ENCODE measurements at regions not wholly inside any gene's neighbourhood (a gene's known extent, or its start where the extent isn't known, plus 50 kb on each side); places are given as distances from the start of the nearest gene placed in this dataset.

GRCh38 chr9:129405089-129405826 is 215.6 kb downstream of the C9orf50 start:
- TF ChIP-seq CTCF (IDR thresholded peaks at IDR 0.05; ENCODE audit: low read depth, low read length, poor library complexity, severe bottlenecking) (no peak), EZH2phosphoT487 (IDR thresholded peaks at IDR 0.05; ENCODE audit: borderline replicate concordance, low read length) (no peak)
- no peaks in the 10 kb centered on the region for H3F3A ChIP-seq (ENCODE audit: control insufficient read depth, insufficient read depth)
- H3K27me3 ChIP-seq (ENCODE audit: control insufficient read depth, low read length) = no peaks in the 10 kb centered on the region
- H3K4me1 ChIP-seq (ENCODE audit: control insufficient read depth, low read length) = no peaks in the 10 kb centered on the region
- no peaks in the 10 kb centered on the region for H3K79me2 ChIP-seq (ENCODE audit: control insufficient read depth, low read length)
- H3K4me3 ChIP-seq (ENCODE audit: low read length) = no peak overlapping the region
- no peaks in the 10 kb centered on the region for H4K20me1 ChIP-seq (ENCODE audit: control insufficient read depth, insufficient read depth, low read depth, low read length)
- H3K9me2 ChIP-seq (replicated peaks; ENCODE audit: control insufficient read depth, low read length) = no peaks in the 10 kb centered on the region
- H3K4me2 ChIP-seq (ENCODE audit: low read length) = no peak overlapping the region
- H3K27ac ChIP-seq (ENCODE audit: low read depth, low read length) = no peak overlapping the region
- no peaks in the 10 kb centered on the region for H3K36me3 ChIP-seq (ENCODE audit: control insufficient read depth, low read length)
- peaks cover 3% of the 10 kb centered on the region; the same call in 1 of the 2 replicates for H3K9me3 ChIP-seq (ENCODE audit: control insufficient read depth, insufficient read depth, low read length)

GRCh38 chr9:129404621-129405020 is 216.3 kb downstream of the C9orf50 start:
- Histone ChIP-seq H3K79me2 (ENCODE audit: control insufficient read depth, low read length) (no peaks in the 10 kb centered on the region), H3K9me2 (replicated peaks; ENCODE audit: control insufficient read depth, low read length) (no peaks in the 10 kb centered on the region), H4K20me1 (ENCODE audit: control insufficient read depth, insufficient read depth, low read depth, low read length) (no peaks in the 10 kb centered on the region), H3K4me1 (ENCODE audit: control insufficient read depth, low read length) (no peaks in the 10 kb centered on the region), H3F3A (ENCODE audit: control insufficient read depth, insufficient read depth) (no peaks in the 10 kb centered on the region), H3K9me3 (ENCODE audit: control insufficient read depth, insufficient read depth, low read length) (no peaks in the 10 kb centered on the region), H3K27me3 (ENCODE audit: control insufficient read depth, low read length) (no peaks in the 10 kb centered on the region), H3K36me3 (ENCODE audit: control insufficient read depth, low read length) (no peaks in the 10 kb centered on the region), H3K4me3 (ENCODE audit: low read length) (no peak overlapping the region), H3K27ac (ENCODE audit: low read depth, low read length) (no peak overlapping the region), H3K4me2 (ENCODE audit: low read length) (no peak overlapping the region)
- TF ChIP-seq EZH2phosphoT487 (IDR thresholded peaks at IDR 0.05; ENCODE audit: borderline replicate concordance, low read length) (no peak), CTCF (IDR thresholded peaks at IDR 0.05; ENCODE audit: low read depth, low read length, poor library complexity, severe bottlenecking) (no peak)

GRCh38 chr9:129403779-129404620 is 216.9 kb downstream of the C9orf50 start:
- H3K79me2 ChIP-seq (ENCODE audit: control insufficient read depth, low read length) = no peaks in the 10 kb centered on the region
- H4K20me1 ChIP-seq (ENCODE audit: control insufficient read depth, insufficient read depth, low read depth, low read length) = no peaks in the 10 kb centered on the region
- H3F3A ChIP-seq (ENCODE audit: control insufficient read depth, insufficient read depth) = no peaks in the 10 kb centered on the region
- H3K36me3 ChIP-seq (ENCODE audit: control insufficient read depth, low read length) = no peaks in the 10 kb centered on the region
- no peak overlapping the region for H3K27ac ChIP-seq (ENCODE audit: low read depth, low read length)
- no peaks in the 10 kb centered on the region for H3K9me2 ChIP-seq (replicated peaks; ENCODE audit: control insufficient read depth, low read length)
- no peak overlapping the region for H3K4me3 ChIP-seq (ENCODE audit: low read length)
- H3K4me2 ChIP-seq (ENCODE audit: low read length) = no peak overlapping the region
- TF ChIP-seq EZH2phosphoT487 (IDR thresholded peaks at IDR 0.05; ENCODE audit: borderline replicate concordance, low read length) (no peak), CTCF (IDR thresholded peaks at IDR 0.05; ENCODE audit: low read depth, low read length, poor library complexity, severe bottlenecking) (no peak)
- H3K27me3 ChIP-seq (ENCODE audit: control insufficient read depth, low read length) = no peaks in the 10 kb centered on the region
- H3K9me3 ChIP-seq (ENCODE audit: control insufficient read depth, insufficient read depth, low read length) = no peaks in the 10 kb centered on the region
- no peaks in the 10 kb centered on the region for H3K4me1 ChIP-seq (ENCODE audit: control insufficient read depth, low read length)

All from DOHH2 (cell line).